ENCODE measurements at regions not wholly inside any gene's neighbourhood (a gene's known extent, or its start where the extent isn't known, plus 50 kb on each side); places are given as distances from the start of the nearest gene placed in this dataset.

DNA sequence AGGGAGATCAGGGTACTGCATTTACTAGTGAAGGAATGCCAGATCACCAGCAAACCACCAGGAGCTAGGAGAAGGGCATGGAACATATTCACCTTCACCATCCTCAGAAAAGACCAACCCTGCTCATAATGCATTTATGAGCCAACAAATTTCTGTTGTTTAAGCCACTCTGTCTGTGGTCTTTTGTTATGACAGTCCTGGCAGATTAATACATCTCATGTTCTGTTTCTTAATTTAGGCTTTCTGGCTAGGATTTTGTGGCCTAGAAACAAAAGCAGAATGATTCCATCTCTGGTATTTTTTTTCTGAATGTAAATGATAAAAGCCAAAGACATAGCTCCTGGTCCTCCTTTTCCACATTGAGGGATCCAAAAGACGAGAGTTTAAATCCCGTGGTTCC, 797.9 kb downstream of the TYW1 start:
- TF ChIP-seq, protein P1, sequence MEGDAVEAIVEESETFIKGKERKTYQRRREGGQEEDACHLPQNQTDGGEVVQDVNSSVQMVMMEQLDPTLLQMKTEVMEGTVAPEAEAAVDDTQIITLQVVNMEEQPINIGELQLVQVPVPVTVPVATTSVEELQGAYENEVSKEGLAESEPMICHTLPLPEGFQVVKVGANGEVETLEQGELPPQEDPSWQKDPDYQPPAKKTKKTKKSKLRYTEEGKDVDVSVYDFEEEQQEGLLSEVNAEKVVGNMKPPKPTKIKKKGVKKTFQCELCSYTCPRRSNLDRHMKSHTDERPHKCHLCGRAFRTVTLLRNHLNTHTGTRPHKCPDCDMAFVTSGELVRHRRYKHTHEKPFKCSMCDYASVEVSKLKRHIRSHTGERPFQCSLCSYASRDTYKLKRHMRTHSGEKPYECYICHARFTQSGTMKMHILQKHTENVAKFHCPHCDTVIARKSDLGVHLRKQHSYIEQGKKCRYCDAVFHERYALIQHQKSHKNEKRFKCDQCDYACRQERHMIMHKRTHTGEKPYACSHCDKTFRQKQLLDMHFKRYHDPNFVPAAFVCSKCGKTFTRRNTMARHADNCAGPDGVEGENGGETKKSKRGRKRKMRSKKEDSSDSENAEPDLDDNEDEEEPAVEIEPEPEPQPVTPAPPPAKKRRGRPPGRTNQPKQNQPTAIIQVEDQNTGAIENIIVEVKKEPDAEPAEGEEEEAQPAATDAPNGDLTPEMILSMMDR (IDR thresholded peaks at IDR 0.05 in 4 of 5, conservative IDR thresholded peaks at IDR 0.05 in 1 of 5): no peak
- no peak for TF ChIP-seq POLR2A (IDR thresholded peaks at IDR 0.05)

All from gastrocnemius medialis (tissue), 4 donors.